CD8-positive, alpha-beta memory T cell (primary cell): ENCODE measurements at regions not wholly inside any gene's neighbourhood (a gene's known extent, or its start where the extent isn't known, plus 50 kb on each side); places are given as distances from the start of the nearest gene placed in this dataset.

Experiments
- CTCF ChIA-PET: fragments of 350-600 bp; sonication (Branson Sonifier 250); formaldehyde crosslinking; loops from one replicate; lab custom pipeline; 2021; ENCODE audit warnings: antibody characterized with exemption; lab: Charles Lee
- POLR2A ChIA-PET: fragments of 350-600 bp; sonication (Branson Sonifier 250); formaldehyde crosslinking; loops from one replicate; lab custom pipeline; 2021; ENCODE audit warnings: antibody characterized with exemption; lab: Charles Lee
- DNase-seq, 5 donors: peaks; one replicate each; pipeline versions ENCODE4 v3.0.0 to v3.0.0-alpha.2; 2020 to 2022; ENCODE audit warnings: mixed read lengths in 1 of 5
- H3K27ac ChIP-seq: one replicate; pipeline ENCODE4 v1.7.0; 2013; ENCODE audit warnings: low read depth, mild to moderate bottlenecking, low read length, moderate library complexity
- H3K27me3 ChIP-seq: 2 replicates; pipeline ENCODE4 v1.7.0; 2013; ENCODE audit warnings: low read length, mild to moderate bottlenecking; ENCODE audit not compliant: insufficient read depth, poor library complexity, severe bottlenecking
- H3K36me3 ChIP-seq: 2 replicates; pipeline ENCODE4 v1.7.0; 2013; ENCODE audit warnings: mild to moderate bottlenecking, low read length, moderate library complexity; ENCODE audit not compliant: insufficient read depth
- H3K4me1 ChIP-seq: 2 replicates; pipeline ENCODE4 v1.7.0; 2013; ENCODE audit warnings: mild to moderate bottlenecking, low read length, moderate library complexity; ENCODE audit not compliant: insufficient read depth
- H3K4me3 ChIP-seq: 2 replicates; pipeline ENCODE4 v1.7.0; 2013; ENCODE audit warnings: mild to moderate bottlenecking, low read length
- H3K9me3 ChIP-seq: 2 replicates; pipeline ENCODE4 v1.7.0; 2013; ENCODE audit warnings: mild to moderate bottlenecking, low read length
- H3K27ac Mint-ChIP-seq, 8 donors: one replicate each; pipeline ENCODE4 v1.8.0; 2020 to 2021; ENCODE audit warnings: mixed read lengths in 8 of 8, mild to moderate bottlenecking in 6 of 8, inconsistent platforms in 3 of 8, moderate library complexity in 3 of 8
- H3K27me3 Mint-ChIP-seq, 2 donors: one replicate each; pipeline ENCODE4 v1.8.0; 2020 to 2021; ENCODE audit warnings: mixed read lengths in 2 of 2, mild to moderate bottlenecking in 1 of 2, moderate library complexity in 1 of 2
- H3K36me3 Mint-ChIP-seq, 3 donors: one replicate each; pipeline ENCODE4 v1.8.0; 2020 to 2021; ENCODE audit warnings: mixed read lengths in 3 of 3, inconsistent platforms in 1 of 3, mild to moderate bottlenecking in 1 of 3
- H3K4me1 Mint-ChIP-seq, 3 donors: one replicate each; pipeline ENCODE4 v1.8.0; 2020 to 2021; ENCODE audit warnings: mixed read lengths in 3 of 3, inconsistent platforms in 1 of 3, mild to moderate bottlenecking in 1 of 3
- H3K4me3 Mint-ChIP-seq, 7 donors: one replicate each; pipeline ENCODE4 v1.8.0; 2020 to 2021; ENCODE audit warnings: mixed read lengths in 7 of 7, mild to moderate bottlenecking in 6 of 7, moderate library complexity in 4 of 7, inconsistent platforms in 2 of 7
- H3K9me3 Mint-ChIP-seq, 5 donors: one replicate each; pipeline ENCODE4 v1.8.0; 2020 to 2022; ENCODE audit warnings: mixed read lengths in 5 of 5, mild to moderate bottlenecking in 3 of 5, moderate library complexity in 2 of 5, inconsistent platforms in 1 of 5

DNA sequence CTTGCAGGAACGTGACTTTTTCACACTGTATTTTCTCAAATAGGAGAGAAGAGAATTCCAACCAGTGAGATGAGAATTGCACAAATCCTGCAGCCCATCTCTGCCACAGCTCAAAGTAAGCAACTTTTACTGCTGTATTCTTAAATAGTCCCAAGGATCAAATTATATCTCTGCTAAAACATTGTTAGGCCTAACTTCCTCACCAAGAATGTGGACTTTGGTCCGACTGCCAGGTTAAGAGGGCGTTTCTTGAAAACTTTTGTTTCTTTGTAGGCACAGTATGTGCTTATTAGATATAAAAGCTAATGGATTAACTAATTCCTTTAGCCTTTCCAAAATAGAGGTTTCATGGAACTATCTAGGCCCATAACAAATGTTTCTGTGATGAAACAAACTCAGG is 61.4 kb upstream of the IFNG-AS1 start:
- no peak overlapping the region for H3K4me3 Mint-ChIP-seq

DNA sequence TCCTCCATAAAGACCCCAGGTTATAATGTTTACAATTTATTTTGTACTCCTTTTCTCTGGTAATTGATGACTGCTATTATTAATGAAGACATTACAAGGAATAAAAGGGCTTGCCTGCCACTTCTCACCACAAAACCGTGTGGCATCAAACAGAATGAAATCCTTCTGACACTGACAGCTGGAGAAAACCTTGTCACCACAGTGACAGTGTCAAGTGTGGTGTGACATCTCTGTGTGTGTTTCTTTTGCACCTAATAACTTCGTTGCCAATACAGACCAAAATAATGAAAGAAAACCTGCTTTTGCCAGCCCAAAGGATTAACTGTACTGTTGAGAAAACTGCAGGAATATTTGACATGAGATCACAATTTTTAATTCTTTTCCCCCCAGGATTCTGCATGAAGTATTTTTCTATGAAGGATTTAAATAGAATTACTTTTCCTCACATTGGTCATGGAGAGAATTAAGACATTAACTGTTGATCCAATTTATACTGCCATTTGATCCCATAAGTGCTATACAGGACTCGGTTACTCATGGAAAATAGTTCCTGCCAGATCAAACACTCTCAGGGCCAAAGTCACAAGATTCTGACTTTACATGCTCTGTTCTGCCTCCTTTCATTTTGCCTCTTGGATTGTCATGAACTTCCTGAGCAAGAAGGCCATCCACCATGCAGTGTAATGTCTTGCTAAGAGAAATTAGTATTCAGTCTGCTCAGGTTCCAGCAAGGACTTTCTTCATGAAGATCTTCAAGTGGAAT is 60.4 kb upstream of the IFNG-AS1 start:
- ChIA-PET POLR2A (no interaction called here), CTCF (no interaction called here)
- peaks cover 0 to 9% (median 3%) of the 10 kb centered on the region in 3 donors for H3K4me1 Mint-ChIP-seq
- H3K27ac ChIP-seq, result no peak overlapping the region
- no peak overlapping the region for H3K27ac Mint-ChIP-seq
- H3K9me3 Mint-ChIP-seq, result no peaks in the 10 kb centered on the region
- H3K27me3 ChIP-seq, result no peaks in the 10 kb centered on the region
- no peaks in the 10 kb centered on the region for H3K4me1 ChIP-seq
- no peak for DNase-seq
- H3K36me3 ChIP-seq, result no peaks in the 10 kb centered on the region
- peaks cover 0 to 2% of the 10 kb centered on the region in 2 donors for H3K27me3 Mint-ChIP-seq
- no peaks in the 10 kb centered on the region for H3K9me3 ChIP-seq
- no peak overlapping the region for H3K4me3 Mint-ChIP-seq
- H3K36me3 Mint-ChIP-seq, result peaks cover 0 to 3% (median 0%) of the 10 kb centered on the region in 3 donors
- H3K4me3 ChIP-seq, result no peak overlapping the region

More for the DNA sequence above, 61.4 kb upstream of the IFNG-AS1 start:
- no peaks in the 10 kb centered on the region for H3K9me3 ChIP-seq
- H3K4me1 ChIP-seq, result no peaks in the 10 kb centered on the region
- ChIA-PET POLR2A (no interaction called here), CTCF (no interaction called here)
- no peaks in the 10 kb centered on the region for H3K9me3 Mint-ChIP-seq
- peaks cover 0 to 2% of the 10 kb centered on the region in 2 donors for H3K27me3 Mint-ChIP-seq
- no peaks in the 10 kb centered on the region for H3K27me3 ChIP-seq
- no peak overlapping the region for H3K27ac ChIP-seq
- peak overlapping the region in 1 of 8 donors; percentile 14 for H3K27ac Mint-ChIP-seq
- no peaks in the 10 kb centered on the region for H3K36me3 ChIP-seq
- no peaks in the 10 kb centered on the region for H3K36me3 Mint-ChIP-seq
- H3K4me3 ChIP-seq, result no peak overlapping the region
- no peak for DNase-seq
- H3K4me1 Mint-ChIP-seq, result peaks cover 0 to 9% (median 3%) of the 10 kb centered on the region in 3 donors

- CTCF ChIA-PET, result no interaction called here
These were observed 59.9 kb upstream of the IFNG-AS1 start for GRCh38 chr12:67929384-67929772.

DNA sequence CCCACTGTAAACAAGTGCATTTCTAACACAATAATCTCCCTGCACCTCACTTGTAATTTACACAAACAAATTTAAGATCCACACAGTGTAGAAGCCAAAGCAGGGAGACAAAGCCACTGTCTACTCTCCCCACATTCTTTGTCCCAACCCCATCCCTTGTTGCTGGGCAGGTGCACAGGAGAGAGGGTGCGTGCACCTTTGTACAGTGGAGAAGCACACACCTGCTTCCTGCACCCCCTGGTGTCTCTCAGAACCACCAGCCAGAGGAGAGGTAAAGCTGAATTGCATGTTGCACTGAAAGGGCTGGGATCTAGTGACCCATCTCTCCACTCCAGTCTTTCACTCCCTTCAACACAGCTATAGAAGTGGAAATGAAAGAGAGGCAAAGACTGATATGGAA is 51.4 kb upstream of the IFNG-AS1 start:
- POLR2A ChIA-PET, result no interaction called here
- Mint-ChIP-seq H3K36me3 (peaks cover 0 to 5% (median 4%) of the 10 kb centered on the region in 3 donors), H3K4me3 (no peak overlapping the region), H3K27me3 (no peaks in the 10 kb centered on the region), H3K4me1 (peaks cover 0 to under 1% (median under 1%) of the 10 kb centered on the region in 3 donors), H3K9me3 (no peaks in the 10 kb centered on the region), H3K27ac (no peak overlapping the region)
- peak in 1 of 5 donors; percentile 9 for DNase-seq
- Histone ChIP-seq H3K27ac (no peak overlapping the region), H3K36me3 (no peaks in the 10 kb centered on the region), H3K27me3 (no peaks in the 10 kb centered on the region), H3K4me3 (no peak overlapping the region), H3K9me3 (no peaks in the 10 kb centered on the region), H3K4me1 (no peaks in the 10 kb centered on the region)
- CTCF ChIA-PET, result interaction anchor here (1.1 to 7.8 kb wide), 3 partner anchors 28 to 582 kb away, joined by 3 to 142 read pairs (median 5); no protein-coding TSS in a partner anchor

More at GRCh38 chr12:67929384-67929772, 59.9 kb upstream of the IFNG-AS1 start:
- DNase-seq, result no peak
- H3K9me3 Mint-ChIP-seq, result no peaks in the 10 kb centered on the region
- peaks cover 0 to 2% of the 10 kb centered on the region in 2 donors for H3K27me3 Mint-ChIP-seq
- H3K4me3 ChIP-seq, result no peak overlapping the region
- H3K4me1 ChIP-seq, result no peaks in the 10 kb centered on the region
- no peaks in the 10 kb centered on the region for H3K27me3 ChIP-seq
- no peaks in the 10 kb centered on the region for H3K36me3 ChIP-seq
- H3K36me3 Mint-ChIP-seq, result peaks cover 0 to 4% (median 0%) of the 10 kb centered on the region in 3 donors
- no peak overlapping the region for H3K4me3 Mint-ChIP-seq
- peaks cover 0 to 9% (median 3%) of the 10 kb centered on the region in 3 donors for H3K4me1 Mint-ChIP-seq
- no peaks in the 10 kb centered on the region for H3K9me3 ChIP-seq
- H3K27ac ChIP-seq, result no peak overlapping the region
- POLR2A ChIA-PET, result no interaction called here
- H3K27ac Mint-ChIP-seq, result no peak overlapping the region
